ENCODE measurements at regions not wholly inside any gene's neighbourhood (a gene's known extent, or its start where the extent isn't known, plus 50 kb on each side); places are given as distances from the start of the nearest gene placed in this dataset.
A peak's percentile ranks its signal among the peaks of the same experiment; 100 is the strongest.

DNA sequence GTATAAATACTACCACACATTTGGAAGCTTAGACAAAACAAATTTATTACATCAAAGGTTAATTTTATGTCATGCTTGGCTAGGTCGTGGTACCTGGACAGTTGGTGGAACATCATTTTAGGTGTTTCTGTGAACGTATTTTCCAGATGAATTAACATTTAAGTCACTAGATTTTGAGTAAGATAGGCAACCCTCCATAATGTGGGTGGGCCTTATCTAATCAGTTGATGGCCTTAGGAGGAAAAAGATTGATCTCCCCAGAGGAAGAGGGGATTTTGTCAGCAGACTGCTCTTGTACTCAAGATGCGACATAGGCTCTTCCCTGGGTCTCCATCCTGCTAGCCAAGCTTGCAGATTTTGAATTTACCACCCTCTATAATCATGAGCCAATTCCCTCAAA is 85.0 kb downstream of the RPRM start:
- WGBS (ENCODE audit: low lambda C conversion rate): 5% methylated on average over 3 of the region's 3 CpGs
- DNase-seq: no peak
- no peaks in the 10 kb centered on the region for H3F3A ChIP-seq (replicated peaks; ENCODE audit: insufficient read depth)

DNA sequence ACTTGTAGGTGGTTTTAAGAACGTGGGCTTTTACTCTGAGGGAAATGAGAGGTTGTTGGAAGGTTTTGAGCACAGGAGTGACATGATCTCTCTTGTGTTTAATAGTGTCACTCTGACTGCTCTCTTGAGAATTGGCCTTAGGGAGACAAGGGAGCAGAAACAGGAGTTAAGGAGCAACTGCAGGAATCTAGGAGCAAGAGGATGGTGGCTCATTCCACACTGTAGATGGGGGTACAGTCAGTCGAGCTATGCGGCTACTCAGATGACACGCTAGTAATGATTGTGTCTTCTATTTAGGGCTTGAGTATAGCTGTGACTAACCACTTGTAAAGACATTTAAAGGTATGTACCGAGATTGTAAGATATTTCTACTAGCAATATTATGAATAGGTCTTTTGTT is 87.4 kb downstream of the RPRM start:
- CTCF ChIA-PET: no interaction called here
- DNase-seq: no peak

More for the DNA sequence above, 85.0 kb downstream of the RPRM start:
- H3K79me2 ChIP-seq (ENCODE audit: insufficient read depth): no peaks in the 10 kb centered on the region
- TF ChIP-seq GATA2 (CRISPR knock-in tag; IDR thresholded peaks at IDR 0.05) (no peak), RXRA (IDR thresholded peaks at IDR 0.05; ENCODE audit: borderline replicate concordance, low read depth) (no peak)
- H3K4me3 ChIP-seq (ENCODE audit: low read depth in 2 of 2, low read length in 1 of 2): no peak overlapping the region
- H3K4me2 ChIP-seq: no peak overlapping the region
- no peaks in the 10 kb centered on the region for H3K4me1 ChIP-seq (ENCODE audit: control insufficient read depth in 1 of 2, insufficient read depth in 2 of 2, low read depth in 1 of 2, low read length in 1 of 2)
- H3K36me3 ChIP-seq (replicated peaks in 1 of 2; ENCODE audit: control insufficient read depth in 1 of 2, insufficient read depth in 2 of 2, low read length in 1 of 2): no peaks in the 10 kb centered on the region
- H3K9me2 ChIP-seq: no peaks in the 10 kb centered on the region
- no peaks in the 10 kb centered on the region for H4K20me1 ChIP-seq (ENCODE audit: insufficient read depth)
- no peak overlapping the region for H3K9ac ChIP-seq
- H3K9me3 ChIP-seq: no peaks in the 10 kb centered on the region
- no peaks in the 10 kb centered on the region for H3K27me3 ChIP-seq (ENCODE audit: insufficient read depth)
- CTCF ChIA-PET: no interaction called here
- POLR2A ChIA-PET: no interaction called here
- no peak overlapping the region for H3K27ac ChIP-seq (ENCODE audit: low read depth in 2 of 2, low read length in 1 of 2)
- H2AFZ ChIP-seq (ENCODE audit: low read depth): no peak overlapping the region

DNA sequence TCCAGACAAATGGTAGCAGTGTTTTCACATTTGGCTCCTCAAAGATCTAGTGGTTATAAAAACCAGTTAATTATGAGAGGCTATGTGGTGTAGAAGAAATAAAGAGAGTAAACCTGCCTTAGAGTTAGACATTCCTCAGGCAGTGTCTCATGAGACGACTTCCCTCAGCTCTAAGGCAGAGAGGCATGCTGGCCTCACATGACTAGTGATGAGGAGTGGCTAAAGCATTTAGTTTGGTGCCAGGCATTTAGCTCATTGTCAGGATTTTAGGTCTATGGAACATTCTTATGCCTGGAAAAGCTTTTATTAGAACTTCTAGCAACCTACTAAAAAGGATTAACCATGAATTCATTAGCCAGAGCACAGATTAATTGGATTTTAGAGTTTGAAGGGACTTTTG is 90.3 kb downstream of the RPRM start:
- no peak overlapping the region for H3K9ac ChIP-seq
- no peak for DNase-seq

More for the DNA sequence above, 87.4 kb downstream of the RPRM start:
- Histone ChIP-seq H3F3A (replicated peaks; ENCODE audit: insufficient read depth) (peaks cover 1% of the 10 kb centered on the region), H2AFZ (ENCODE audit: low read depth) (no peak overlapping the region), H3K9ac (no peak overlapping the region), H3K9me3 (no peaks in the 10 kb centered on the region), H3K27me3 (ENCODE audit: insufficient read depth) (no peaks in the 10 kb centered on the region), H3K4me3 (ENCODE audit: low read depth in 2 of 2, low read length in 1 of 2) (no peak overlapping the region), H3K27ac (ENCODE audit: low read depth in 2 of 2, low read length in 1 of 2) (no peak overlapping the region), H3K9me2 (no peaks in the 10 kb centered on the region), H3K4me2 (no peak overlapping the region), H4K20me1 (ENCODE audit: insufficient read depth) (no peaks in the 10 kb centered on the region), H3K4me1 (ENCODE audit: control insufficient read depth in 1 of 2, insufficient read depth in 2 of 2, low read depth in 1 of 2, low read length in 1 of 2) (no peaks in the 10 kb centered on the region), H3K36me3 (replicated peaks in 1 of 2; ENCODE audit: control insufficient read depth in 1 of 2, insufficient read depth in 2 of 2, low read length in 1 of 2) (no peaks in the 10 kb centered on the region), H3K79me2 (ENCODE audit: insufficient read depth) (no peaks in the 10 kb centered on the region)
- TF ChIP-seq POLR2AphosphoS5 (IDR thresholded peaks at IDR 0.05; ENCODE audit: low read depth, low read length) (no peak), MEF2A (IDR thresholded peaks at IDR 0.05; ENCODE audit: borderline replicate concordance, low read depth) (no peak), SIN3A (IDR thresholded peaks at IDR 0.05; ENCODE audit: borderline replicate concordance, low read depth, low read length) (no peak), CHD2 (IDR thresholded peaks at IDR 0.05; ENCODE audit: low read length, partially characterized antibody) (no peak), TAF1 (IDR thresholded peaks at IDR 0.05; ENCODE audit: borderline replicate concordance, low read depth, low read length) (no peak), TCF12 (IDR thresholded peaks at IDR 0.05) (no peak), EP300 (IDR thresholded peaks at IDR 0.05; ENCODE audit: borderline replicate concordance in 1 of 2, low read depth in 1 of 2, low read length in 1 of 2) (no peak), TEAD4 (IDR thresholded peaks at IDR 0.05; ENCODE audit: borderline replicate concordance, insufficient read depth) (no peak)
- WGBS (ENCODE audit: low lambda C conversion rate): 18% methylated on average over 5 of the region's 5 CpGs
- POLR2A ChIA-PET: no interaction called here

More for the DNA sequence above, 90.3 kb downstream of the RPRM start:
- no peaks in the 10 kb centered on the region for H3K36me3 ChIP-seq (replicated peaks in 1 of 2; ENCODE audit: control insufficient read depth in 1 of 2, insufficient read depth in 2 of 2, low read length in 1 of 2)
- TF ChIP-seq, protein P1, sequence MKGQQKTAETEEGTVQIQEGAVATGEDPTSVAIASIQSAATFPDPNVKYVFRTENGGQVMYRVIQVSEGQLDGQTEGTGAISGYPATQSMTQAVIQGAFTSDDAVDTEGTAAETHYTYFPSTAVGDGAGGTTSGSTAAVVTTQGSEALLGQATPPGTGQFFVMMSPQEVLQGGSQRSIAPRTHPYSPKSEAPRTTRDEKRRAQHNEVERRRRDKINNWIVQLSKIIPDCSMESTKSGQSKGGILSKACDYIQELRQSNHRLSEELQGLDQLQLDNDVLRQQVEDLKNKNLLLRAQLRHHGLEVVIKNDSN (IDR thresholded peaks at IDR 0.05; ENCODE audit: borderline replicate concordance, low read depth): peak; percentile 52; the same call in 1 of the 2 replicates
- TF ChIP-seq GATA2 (CRISPR knock-in tag; IDR thresholded peaks at IDR 0.05) (no peak), TEAD4 (IDR thresholded peaks at IDR 0.05; ENCODE audit: borderline replicate concordance, insufficient read depth) (no peak), RAD21 (IDR thresholded peaks at IDR 0.05; ENCODE audit: low read length) (no peak), FOSL2 (IDR thresholded peaks at IDR 0.05; ENCODE audit: borderline replicate concordance, low read depth) (no peak)
- TF ChIP-seq, protein P2, sequence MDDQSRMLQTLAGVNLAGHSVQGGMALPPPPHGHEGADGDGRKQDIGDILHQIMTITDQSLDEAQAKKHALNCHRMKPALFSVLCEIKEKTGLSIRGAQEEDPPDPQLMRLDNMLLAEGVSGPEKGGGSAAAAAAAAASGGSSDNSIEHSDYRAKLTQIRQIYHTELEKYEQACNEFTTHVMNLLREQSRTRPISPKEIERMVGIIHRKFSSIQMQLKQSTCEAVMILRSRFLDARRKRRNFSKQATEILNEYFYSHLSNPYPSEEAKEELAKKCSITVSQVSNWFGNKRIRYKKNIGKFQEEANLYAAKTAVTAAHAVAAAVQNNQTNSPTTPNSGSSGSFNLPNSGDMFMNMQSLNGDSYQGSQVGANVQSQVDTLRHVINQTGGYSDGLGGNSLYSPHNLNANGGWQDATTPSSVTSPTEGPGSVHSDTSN (IDR thresholded peaks at IDR 0.05): no peak
- TF ChIP-seq, protein P3, sequence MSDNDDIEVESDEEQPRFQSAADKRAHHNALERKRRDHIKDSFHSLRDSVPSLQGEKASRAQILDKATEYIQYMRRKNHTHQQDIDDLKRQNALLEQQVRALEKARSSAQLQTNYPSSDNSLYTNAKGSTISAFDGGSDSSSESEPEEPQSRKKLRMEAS (IDR thresholded peaks at IDR 0.05; ENCODE audit: low read depth): no peak
- TF ChIP-seq, protein P4, sequence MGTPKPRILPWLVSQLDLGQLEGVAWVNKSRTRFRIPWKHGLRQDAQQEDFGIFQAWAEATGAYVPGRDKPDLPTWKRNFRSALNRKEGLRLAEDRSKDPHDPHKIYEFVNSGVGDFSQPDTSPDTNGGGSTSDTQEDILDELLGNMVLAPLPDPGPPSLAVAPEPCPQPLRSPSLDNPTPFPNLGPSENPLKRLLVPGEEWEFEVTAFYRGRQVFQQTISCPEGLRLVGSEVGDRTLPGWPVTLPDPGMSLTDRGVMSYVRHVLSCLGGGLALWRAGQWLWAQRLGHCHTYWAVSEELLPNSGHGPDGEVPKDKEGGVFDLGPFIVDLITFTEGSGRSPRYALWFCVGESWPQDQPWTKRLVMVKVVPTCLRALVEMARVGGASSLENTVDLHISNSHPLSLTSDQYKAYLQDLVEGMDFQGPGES (IDR thresholded peaks at IDR 0.05; ENCODE audit: low read depth, low read length): no peak
- POLR2A ChIA-PET: no interaction called here
- 0 out of 2 replicates have a peak overlapping the region, but pooled peaks have one; percentile 33 for H3K4me2 ChIP-seq
- 0 out of 2 replicates have a peak overlapping the region, but pooled peaks have one; percentile 35 for H2AFZ ChIP-seq (ENCODE audit: low read depth)
- CTCF ChIA-PET: no interaction called here
- no peaks in the 10 kb centered on the region for H4K20me1 ChIP-seq (ENCODE audit: insufficient read depth)
- no peak overlapping the region for H3K4me3 ChIP-seq (ENCODE audit: low read depth in 2 of 2, low read length in 1 of 2)
- H3K9me3 ChIP-seq: no peaks in the 10 kb centered on the region
- no peaks in the 10 kb centered on the region for H3K79me2 ChIP-seq (ENCODE audit: insufficient read depth)
- H3K27ac ChIP-seq (ENCODE audit: low read depth in 2 of 2, low read length in 1 of 2): no peak overlapping the region
- no peaks in the 10 kb centered on the region for H3K9me2 ChIP-seq
- H3K4me1 ChIP-seq (ENCODE audit: control insufficient read depth in 1 of 2, insufficient read depth in 2 of 2, low read depth in 1 of 2, low read length in 1 of 2): no peaks in the 10 kb centered on the region
- no peaks in the 10 kb centered on the region for H3K27me3 ChIP-seq (ENCODE audit: insufficient read depth)
- peaks cover 5% of the 10 kb centered on the region for H3F3A ChIP-seq (replicated peaks; ENCODE audit: insufficient read depth)
- WGBS (ENCODE audit: low lambda C conversion rate): 11% methylated on average over 1 of the region's 1 CpG
